ENCODE measurements at regions not wholly inside any gene's neighbourhood (a gene's known extent, or its start where the extent isn't known, plus 50 kb on each side); places are given as distances from the start of the nearest gene placed in this dataset.

DNA sequence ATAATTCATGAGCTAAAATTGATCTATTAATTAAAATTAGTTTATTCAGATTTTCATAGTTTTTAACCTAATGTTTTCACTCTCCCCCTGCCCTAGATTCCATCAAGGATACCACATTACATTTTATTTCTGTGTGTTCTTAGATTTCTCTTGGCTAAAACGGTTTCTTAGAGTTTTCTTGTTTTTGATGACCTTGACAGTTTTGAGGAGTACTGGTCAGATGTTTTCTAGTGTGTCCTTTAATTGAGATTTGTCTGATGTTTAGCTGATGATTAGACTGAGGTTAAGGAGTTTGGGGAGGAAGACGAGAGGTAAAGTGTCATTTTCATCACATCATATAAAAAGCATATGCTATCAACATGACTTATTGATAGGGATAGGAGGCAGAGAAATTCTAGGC is 475.9 kb downstream of the SQOR start:
- no peak overlapping the region for H3K9ac ChIP-seq (ENCODE audit: low read length)
- no peaks in the 10 kb centered on the region for H4K20me1 ChIP-seq (ENCODE audit: low read depth, low read length)
- no peak overlapping the region for H3K27ac ChIP-seq (ENCODE audit: low read depth, low read length)
- no peaks in the 10 kb centered on the region for H3K9me2 ChIP-seq (replicated peaks; ENCODE audit: insufficient read depth, low read length)
- no peaks in the 10 kb centered on the region for H3K9me3 ChIP-seq (ENCODE audit: insufficient read depth, low read length)
- TF ChIP-seq CTCF (IDR thresholded peaks at IDR 0.05; ENCODE audit: insufficient read depth, low read length, poor library complexity, severe bottlenecking) = no peak
- no peak for TF ChIP-seq EZH2phosphoT487 (conservative IDR thresholded peaks at IDR 0.05; ENCODE audit: low read length)
- H3K4me3 ChIP-seq (ENCODE audit: insufficient read depth, low read length, poor library complexity, severe bottlenecking) = no peak overlapping the region
- no peak overlapping the region for H3K4me2 ChIP-seq (ENCODE audit: low read depth, low read length, poor library complexity, severe bottlenecking)
- no peaks in the 10 kb centered on the region for H3K27me3 ChIP-seq (ENCODE audit: low read length)
- no peaks in the 10 kb centered on the region for H3F3A ChIP-seq (ENCODE audit: insufficient read depth)
- no peak overlapping the region for H2AFZ ChIP-seq (ENCODE audit: low read depth, low read length, severe bottlenecking)
- no peaks in the 10 kb centered on the region for H3K79me2 ChIP-seq (ENCODE audit: insufficient read depth, low read length)
- no peaks in the 10 kb centered on the region for H3K36me3 ChIP-seq (ENCODE audit: low read length)

DNA sequence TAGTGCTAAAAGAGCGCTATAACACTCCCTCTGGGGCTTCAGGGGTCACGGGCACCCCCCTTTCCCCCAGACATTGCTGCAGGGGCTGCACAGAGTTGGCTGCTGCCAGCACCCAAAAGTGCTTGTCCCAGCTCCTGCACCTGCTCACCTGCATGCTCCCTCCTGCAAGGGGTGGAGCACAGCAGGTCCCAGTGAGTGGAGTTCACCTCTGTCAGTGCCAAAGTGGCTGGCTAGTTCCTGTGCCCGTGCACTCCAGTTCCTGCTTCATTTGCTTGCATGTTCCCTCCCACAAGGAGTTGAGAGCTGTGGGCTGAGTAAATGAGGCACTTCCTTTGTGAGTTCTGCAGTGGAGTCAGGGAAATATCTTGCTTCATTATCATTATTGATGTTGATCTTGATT is 476.9 kb downstream of the SQOR start:
- no peak overlapping the region for H3K4me2 ChIP-seq (ENCODE audit: low read depth, low read length, poor library complexity, severe bottlenecking)
- H3K4me3 ChIP-seq (ENCODE audit: insufficient read depth, low read length, poor library complexity, severe bottlenecking) = no peak overlapping the region
- no peak overlapping the region for H2AFZ ChIP-seq (ENCODE audit: low read depth, low read length, severe bottlenecking)

GRCh38 chr15:46117071-46117470 is 482.2 kb downstream of the SQOR start:
- H3K9me2 ChIP-seq (replicated peaks; ENCODE audit: insufficient read depth, low read length) = no peaks in the 10 kb centered on the region
- H3K9me3 ChIP-seq (ENCODE audit: insufficient read depth, low read length) = no peaks in the 10 kb centered on the region
- TF ChIP-seq EZH2phosphoT487 (conservative IDR thresholded peaks at IDR 0.05; ENCODE audit: low read length) = no peak
- TF ChIP-seq CTCF (IDR thresholded peaks at IDR 0.05; ENCODE audit: insufficient read depth, low read length, poor library complexity, severe bottlenecking) = no peak
- no peak overlapping the region for H2AFZ ChIP-seq (ENCODE audit: low read depth, low read length, severe bottlenecking)
- H3K79me2 ChIP-seq (ENCODE audit: insufficient read depth, low read length) = no peaks in the 10 kb centered on the region
- H3K27ac ChIP-seq (ENCODE audit: low read depth, low read length) = no peak overlapping the region
- no peak overlapping the region for H3K4me3 ChIP-seq (ENCODE audit: insufficient read depth, low read length, poor library complexity, severe bottlenecking)
- H3K36me3 ChIP-seq (ENCODE audit: low read length) = no peaks in the 10 kb centered on the region
- no peak overlapping the region for H3K9ac ChIP-seq (ENCODE audit: low read length)
- H3K4me2 ChIP-seq (ENCODE audit: low read depth, low read length, poor library complexity, severe bottlenecking) = no peak overlapping the region
- no peaks in the 10 kb centered on the region for H3F3A ChIP-seq (ENCODE audit: insufficient read depth)
- no peaks in the 10 kb centered on the region for H4K20me1 ChIP-seq (ENCODE audit: low read depth, low read length)
- no peaks in the 10 kb centered on the region for H3K27me3 ChIP-seq (ENCODE audit: low read length)

More for the DNA sequence above, 476.9 kb downstream of the SQOR start:
- H3K9ac ChIP-seq (ENCODE audit: low read length) = no peak overlapping the region
- H3K27me3 ChIP-seq (ENCODE audit: low read length) = no peaks in the 10 kb centered on the region
- H3K27ac ChIP-seq (ENCODE audit: low read depth, low read length) = no peak overlapping the region
- no peak for TF ChIP-seq CTCF (IDR thresholded peaks at IDR 0.05; ENCODE audit: insufficient read depth, low read length, poor library complexity, severe bottlenecking)
- TF ChIP-seq EZH2phosphoT487 (conservative IDR thresholded peaks at IDR 0.05; ENCODE audit: low read length) = no peak
- no peaks in the 10 kb centered on the region for H3K9me2 ChIP-seq (replicated peaks; ENCODE audit: insufficient read depth, low read length)
- no peaks in the 10 kb centered on the region for H3F3A ChIP-seq (ENCODE audit: insufficient read depth)
- H3K9me3 ChIP-seq (ENCODE audit: insufficient read depth, low read length) = no peaks in the 10 kb centered on the region
- H3K79me2 ChIP-seq (ENCODE audit: insufficient read depth, low read length) = no peaks in the 10 kb centered on the region
- H4K20me1 ChIP-seq (ENCODE audit: low read depth, low read length) = no peaks in the 10 kb centered on the region
- H3K36me3 ChIP-seq (ENCODE audit: low read length) = no peaks in the 10 kb centered on the region

Measured in SU-DHL-6 (cell line).